SU-DHL-6 (cell line): ENCODE measurements at regions not wholly inside any gene's neighbourhood (a gene's known extent, or its start where the extent isn't known, plus 50 kb on each side); places are given as distances from the start of the nearest gene placed in this dataset.

Experiments used
- CTCF ChIP-seq: fragments of 200-600 bp; sonication (generic); IDR thresholded peaks from one replicate; pipeline ENCODE4 v1.5.1; 2017; ENCODE audit warnings: antibody characterized with exemption, mild to moderate bottlenecking, low read length, moderate library complexity; ENCODE audit not compliant: insufficient read depth, poor library complexity, severe bottlenecking
- EZH2phosphoT487 ChIP-seq: fragments of 200-600 bp; sonication (generic), shearing (Covaris generic); conservative IDR thresholded peaks from 2 replicates; pipeline ENCODE4 v1.6.1; 2018; ENCODE audit warnings: mild to moderate bottlenecking, antibody characterized with exemption, low read length, moderate library complexity, mixed read lengths

- TF ChIP-seq CTCF: no peak
- TF ChIP-seq EZH2phosphoT487: no peak
Observed at GRCh38 chr5:116772806-116773205, 198.2 kb upstream of the SEMA6A start.
